Esophagus muscularis mucosa (tissue), 4 donors: ENCODE measurements at regions not wholly inside any gene's neighbourhood (a gene's known extent, or its start where the extent isn't known, plus 50 kb on each side); places are given as distances from the start of the nearest gene placed in this dataset.

Source experiments
- DNase-seq: peaks from one replicate; pipeline ENCODE4 v3.0.0-alpha.2; 2017; ENCODE audit errors: extremely low spot score
- H3K27ac ChIP-seq, 4 donors: fragments of 200-600 bp; sonication (generic); replicated peaks in 1 of 4; 1 replicate in 3 of 4; 2 replicates in 1 of 4; pipeline ENCODE4 v1.5.1; 2016 to 2019; ENCODE audit warnings: mild to moderate bottlenecking in 1 of 4
- H3K27me3 ChIP-seq, 4 donors: fragments of 200-600 bp; sonication (generic); one replicate each; pipeline versions ENCODE4 v1.5.1 to v1.6.0; 2016 to 2019
- H3K36me3 ChIP-seq, 4 donors: fragments of 200-600 bp; sonication (generic); one replicate each; pipeline ENCODE4 v1.5.1; 2016 to 2019
- H3K4me1 ChIP-seq, 4 donors: fragments of 200-600 bp; sonication (generic); one replicate each; pipeline ENCODE4 v1.5.1; 2016 to 2019
- H3K4me3 ChIP-seq, 4 donors: fragments of 200-600 bp; sonication (generic); 1 replicate in 2 of 4; 2 replicates in 2 of 4; pipeline ENCODE4 v1.5.1; 2016 to 2019; ENCODE audit warnings: mild to moderate bottlenecking in 4 of 4, moderate library complexity in 1 of 4
- H3K9me3 ChIP-seq, 4 donors: fragments of 200-600 bp; sonication (generic); 1 replicate in 3 of 4; 2 replicates in 1 of 4; pipeline ENCODE4 v1.5.1; 2016 to 2019
- CTCF ChIP-seq, 3 experiments: fragments of 200-600 bp in 2 of 3; fragments of 450-650 bp in 1 of 3; sonication (generic) in 2 of 3; IDR thresholded peaks; one replicate each; pipeline ENCODE4 v1.5.1; 2017 to 2019; ENCODE audit warnings: antibody characterized with exemption in 3 of 3, mild to moderate bottlenecking in 2 of 3, moderate library complexity in 1 of 3
- EP300 ChIP-seq: sonication (generic); formaldehyde crosslinking; IDR thresholded peaks from one replicate; pipeline ENCODE4 v1.6.1; 2017; ENCODE audit warnings: antibody characterized with exemption
- POLR2A ChIP-seq: fragments of 450-650 bp; IDR thresholded peaks from one replicate; pipeline ENCODE4 v1.6.1; 2017; ENCODE audit warnings: antibody characterized with exemption, moderate library complexity, mild to moderate bottlenecking, low read depth
- POLR2AphosphoS5 ChIP-seq, 2 donors: sonication (generic); formaldehyde crosslinking; IDR thresholded peaks; one replicate each; pipeline ENCODE4 v1.6.1; 2017; ENCODE audit warnings: antibody characterized with exemption in 2 of 2
- WGBS: methylation state at CpG from one replicate; pipeline ENCODE4 v1.1.5; 2018; 5-methylcytosine and 5-hydroxymethylcytosine counted together
- intact Hi-C: fragments of 100-400 bp; cut with DNase I; formaldehyde crosslinking; loops from one replicate; pipeline ENCODE4 v1.15.1; 2023

GRCh38 chr16:55232822-55233221 is 91.2 kb upstream of the IRX6 start:
- Histone ChIP-seq H3K4me3 (no peak overlapping the region), H3K27ac (no peak overlapping the region), H3K4me1 (no peaks in the 10 kb centered on the region), H3K27me3 (peaks cover 0 to 15% (median 0%) of the 10 kb centered on the region in 4 donors), H3K9me3 (no peaks in the 10 kb centered on the region), H3K36me3 (no peaks in the 10 kb centered on the region)
- TF ChIP-seq POLR2A: no peak
- no peak for TF ChIP-seq POLR2AphosphoS5 (IDR thresholded peaks at IDR 0.05)
- no peak for TF ChIP-seq EP300
- no peak for TF ChIP-seq CTCF (IDR thresholded peaks at IDR 0.05)
- peak; percentile 50 for DNase-seq
- intact Hi-C loops: no loop called here
- WGBS: 77% methylated on average over 7 of the region's 7 CpGs

GRCh38 chr16:55233464-55233863 is 90.5 kb upstream of the IRX6 start:
- Histone ChIP-seq H3K27me3 (peaks cover 0 to 15% (median 0%) of the 10 kb centered on the region in 4 donors), H3K4me3 (no peak overlapping the region), H3K4me1 (no peaks in the 10 kb centered on the region), H3K36me3 (no peaks in the 10 kb centered on the region), H3K9me3 (no peaks in the 10 kb centered on the region), H3K27ac (no peak overlapping the region)
- intact Hi-C loops: no loop called here
- 48% methylated on average over 1 of the region's 1 CpG for WGBS
- no peak for DNase-seq
- TF ChIP-seq EP300 (no peak), CTCF (IDR thresholded peaks at IDR 0.05) (no peak), POLR2AphosphoS5 (IDR thresholded peaks at IDR 0.05) (no peak), POLR2A (no peak)

- peaks cover 0 to 24% (median 0%) of the 10 kb centered on the region in 4 donors for H3K27me3 ChIP-seq
Observed at GRCh38 chr16:55236655-55237054, 87.3 kb upstream of the IRX6 start.

GRCh38 chr16:55239723-55240122 is 84.3 kb upstream of the IRX6 start:
- TF ChIP-seq EP300 (no peak), POLR2A (no peak), CTCF (IDR thresholded peaks at IDR 0.05) (no peak), POLR2AphosphoS5 (IDR thresholded peaks at IDR 0.05) (no peak)
- peaks cover 0 to 24% (median 0%) of the 10 kb centered on the region in 4 donors for H3K27me3 ChIP-seq
- H3K4me3 ChIP-seq: no peak overlapping the region
- H3K9me3 ChIP-seq: no peaks in the 10 kb centered on the region
- peak; percentile 64 for DNase-seq
- no peaks in the 10 kb centered on the region for H3K36me3 ChIP-seq
- H3K4me1 ChIP-seq: no peaks in the 10 kb centered on the region
- intact Hi-C loops: no loop called here
- H3K27ac ChIP-seq: no peak overlapping the region

More at GRCh38 chr16:55236655-55237054, 87.3 kb upstream of the IRX6 start:
- WGBS: 61% methylated on average over 4 of the region's 5 CpGs
- Histone ChIP-seq H3K27ac (no peak overlapping the region), H3K4me3 (no peak overlapping the region), H3K9me3 (no peaks in the 10 kb centered on the region), H3K4me1 (no peaks in the 10 kb centered on the region), H3K36me3 (no peaks in the 10 kb centered on the region)
- intact Hi-C loops: no loop called here
- no peak for TF ChIP-seq POLR2A
- TF ChIP-seq EP300: no peak
- TF ChIP-seq CTCF (IDR thresholded peaks at IDR 0.05): no peak
- TF ChIP-seq POLR2AphosphoS5 (IDR thresholded peaks at IDR 0.05): no peak
- peak; percentile 79 for DNase-seq

- Histone ChIP-seq H3K4me3 (no peak overlapping the region), H3K4me1 (no peaks in the 10 kb centered on the region), H3K36me3 (no peaks in the 10 kb centered on the region), H3K27ac (no peak overlapping the region), H3K27me3 (peaks cover 0 to 22% (median 0%) of the 10 kb centered on the region in 4 donors), H3K9me3 (no peaks in the 10 kb centered on the region)
- TF ChIP-seq EP300: no peak
- no peak for TF ChIP-seq POLR2A
- TF ChIP-seq CTCF (IDR thresholded peaks at IDR 0.05): no peak
- TF ChIP-seq POLR2AphosphoS5 (IDR thresholded peaks at IDR 0.05): no peak
- intact Hi-C loops: no loop called here
- DNase-seq: peak; percentile 31
- WGBS: 67% methylated on average over 7 of the region's 7 CpGs
Observed at GRCh38 chr16:55240888-55241287, 83.1 kb upstream of the IRX6 start.
